GM21447 (cell line): ENCODE measurements at regions not wholly inside any gene's neighbourhood (a gene's known extent, or its start where the extent isn't known, plus 50 kb on each side); places are given as distances from the start of the nearest gene placed in this dataset.

Source experiments
- ATAC-seq: cut with Tn5 transposase; IDR thresholded peaks from one replicate; pipeline ENCODE4 v1.9.1; 2021; ENCODE audit not compliant: unreplicated experiment

- no peak for ATAC-seq
Observed at GRCh38 chr21:43333298-43334062, 93.5 kb downstream of the SIK1 start.

GRCh38 chr21:43332861-43333297, 94.1 kb downstream of the SIK1 start:
- no peak for ATAC-seq

DNA sequence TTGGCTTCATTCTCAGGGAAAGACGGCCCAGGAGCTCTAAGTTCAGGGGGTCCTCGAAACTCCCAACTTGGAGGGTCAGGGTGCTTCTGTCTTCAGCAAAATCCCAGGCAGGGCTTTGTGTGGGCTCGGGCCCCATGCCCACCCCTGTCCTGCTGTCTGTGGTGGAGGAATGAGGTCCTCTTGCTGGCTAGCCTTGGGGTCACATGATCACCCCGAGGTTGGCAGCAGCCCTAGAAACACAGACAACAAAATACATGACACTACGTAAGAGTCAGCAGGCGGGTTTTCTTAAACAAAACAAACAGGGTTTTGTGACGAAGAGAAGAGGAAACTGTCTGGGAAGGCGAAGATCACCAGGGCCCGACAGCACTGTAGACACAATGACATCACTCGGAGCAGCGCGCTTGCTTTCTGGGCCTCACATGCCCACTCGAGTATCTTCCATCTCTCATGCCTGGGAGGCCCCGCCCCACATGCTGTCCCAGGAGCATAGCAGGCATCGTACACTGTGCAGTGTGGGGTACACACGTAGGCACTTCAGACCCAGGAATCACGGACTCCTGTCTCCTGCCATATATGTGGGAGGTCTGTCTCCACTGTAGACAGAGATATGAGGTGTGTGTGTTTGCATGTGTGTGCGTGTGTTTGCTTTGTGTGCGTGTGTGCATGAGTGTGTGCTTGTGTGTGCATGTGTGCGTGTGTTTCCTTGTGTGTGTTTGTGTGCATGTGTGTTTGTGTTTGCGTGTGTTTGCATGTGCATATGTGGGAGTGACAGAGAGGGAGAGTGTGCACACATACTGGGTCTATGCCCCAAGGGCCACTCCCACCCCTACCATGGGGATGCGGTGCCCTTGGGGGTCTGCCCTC, 94.7 kb downstream of the SIK1 start:
- ATAC-seq, result no peak

DNA sequence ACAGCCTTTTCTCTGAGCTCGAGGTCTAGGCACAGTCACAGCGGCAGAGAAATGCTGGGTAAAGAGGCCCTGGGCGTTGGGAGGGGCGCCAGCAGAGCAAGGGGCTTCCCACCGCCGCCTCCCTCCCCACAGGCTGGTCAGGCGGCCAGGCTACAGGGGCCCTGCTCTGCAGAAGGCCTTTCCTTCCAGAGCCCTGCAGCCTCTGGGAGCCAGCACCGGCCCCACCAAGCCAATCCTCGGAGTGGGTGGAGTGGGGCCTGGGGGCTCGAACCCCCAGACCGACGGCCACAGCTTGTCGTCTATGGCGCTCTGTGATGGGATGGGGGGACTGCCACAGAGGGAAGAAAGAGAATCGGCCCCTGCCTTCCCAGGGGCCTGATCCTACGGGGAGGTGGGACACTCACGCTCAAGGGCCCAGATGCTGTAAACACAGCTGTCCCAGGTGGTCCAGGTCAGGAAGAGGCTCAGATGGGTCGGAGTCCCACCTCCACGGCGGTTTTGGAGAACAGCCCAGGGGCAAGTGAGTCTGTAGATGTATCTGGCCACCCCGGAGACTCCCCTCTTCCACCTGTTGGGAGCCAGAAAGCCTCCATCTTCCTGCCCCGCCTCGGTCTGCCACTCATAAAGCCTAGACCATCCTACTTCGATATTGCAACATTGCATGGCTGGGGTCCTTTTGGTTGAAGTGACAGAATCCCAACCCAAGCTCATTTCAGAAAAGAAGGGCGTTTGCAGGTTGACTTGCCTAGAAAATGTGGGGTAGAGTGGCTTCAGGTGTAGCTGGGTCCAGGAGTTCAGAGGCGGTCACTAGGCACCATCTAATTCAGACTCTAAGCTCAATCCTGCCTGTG, 95.6 kb downstream of the SIK1 start:
- no peak for ATAC-seq

DNA sequence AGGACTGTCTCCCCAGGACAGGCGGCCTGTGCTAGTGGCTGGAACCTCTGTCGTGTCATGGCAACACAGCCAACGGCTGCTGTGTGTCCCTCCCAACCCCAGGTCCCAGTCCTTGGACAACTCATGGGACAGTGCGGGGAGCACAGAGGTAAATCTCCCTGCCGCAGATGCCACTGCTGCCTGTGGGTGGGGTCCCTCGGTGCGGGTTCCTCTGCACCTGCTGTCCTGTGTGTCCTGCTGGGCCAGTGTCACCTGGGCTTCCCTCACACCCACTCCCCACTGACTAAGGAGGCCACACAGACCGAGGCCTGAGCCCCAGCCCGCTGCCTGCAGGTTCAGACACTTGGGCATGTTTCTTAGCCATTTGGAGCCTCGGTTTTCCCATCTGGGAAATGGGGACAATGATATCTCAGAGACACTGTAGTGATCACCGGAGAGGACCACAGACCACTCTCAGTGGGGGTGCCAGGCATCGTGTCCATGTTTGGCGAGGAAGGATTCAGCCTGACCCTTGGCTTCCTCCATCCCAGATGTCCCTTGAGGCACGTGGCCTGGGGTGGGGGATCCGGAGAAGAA, 96.5 kb downstream of the SIK1 start:
- no peak for ATAC-seq

GRCh38 chr21:43329711-43330269, 97.1 kb downstream of the SIK1 start:
- no peak for ATAC-seq

- ATAC-seq, result no peak
Observed at GRCh38 chr21:43328958-43329691, 97.8 kb downstream of the SIK1 start.

- no peak for ATAC-seq
Observed at GRCh38 chr21:43328185-43328957, 98.6 kb downstream of the SIK1 start.

DNA sequence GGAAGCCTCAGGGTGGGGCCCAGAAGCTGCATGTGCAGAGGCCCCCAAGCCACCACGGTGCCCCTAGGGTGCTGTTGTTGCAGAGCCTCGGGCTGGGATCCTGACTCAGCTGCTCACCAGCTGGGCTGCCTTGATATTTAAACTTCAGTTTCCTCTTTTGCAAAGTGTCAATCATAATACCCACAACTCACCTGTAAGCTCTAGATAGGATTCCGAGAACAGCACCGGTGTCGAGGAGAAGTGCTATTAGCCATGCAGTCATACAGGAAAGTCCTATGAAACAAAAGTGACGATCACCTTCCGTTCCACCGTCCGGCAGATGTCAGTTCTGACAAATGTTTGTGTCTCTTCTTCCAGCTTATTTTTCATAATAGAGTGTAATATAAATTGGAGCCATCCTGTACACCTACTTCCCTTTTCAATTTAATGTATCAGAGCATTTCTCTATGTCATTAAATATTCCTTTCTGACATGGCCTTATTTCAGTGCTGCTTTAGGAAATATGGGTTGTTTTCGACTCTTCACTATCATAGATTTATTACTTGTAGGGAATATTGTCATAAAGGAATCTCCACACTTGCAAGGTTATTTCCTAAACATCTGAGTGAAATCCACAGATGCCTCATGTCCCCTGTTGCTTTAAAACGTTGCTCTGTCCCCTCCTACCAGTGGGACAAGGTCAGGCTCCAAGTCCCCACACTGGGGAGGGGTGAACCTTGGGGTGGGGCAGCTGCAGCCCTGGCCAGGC, 100.8 kb downstream of the SIK1 start:
- ATAC-seq, result no peak

DNA sequence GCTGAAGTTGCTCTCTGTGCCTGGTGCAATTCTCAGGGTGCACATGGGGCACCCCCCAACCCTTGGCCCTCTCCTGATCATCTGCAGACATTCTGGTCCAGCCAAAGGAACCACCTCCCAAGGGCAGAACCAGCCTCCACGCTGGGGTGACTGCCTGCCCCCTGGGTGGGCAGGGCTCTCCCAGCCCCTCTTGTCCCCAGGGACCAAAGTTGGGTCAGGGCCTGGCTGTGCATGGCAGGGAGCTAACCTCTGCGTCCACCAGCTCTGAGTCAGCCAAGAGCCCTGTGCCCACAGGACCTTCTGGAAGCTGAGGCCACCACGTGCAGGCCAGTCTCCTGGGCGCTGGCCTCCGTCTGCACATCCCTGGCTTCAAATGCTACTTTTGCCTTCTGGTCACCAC, 101.9 kb downstream of the SIK1 start:
- no peak for ATAC-seq

GRCh38 chr21:43324596-43324995, 102.3 kb downstream of the SIK1 start:
- no peak for ATAC-seq

- ATAC-seq, result no peak
Observed at GRCh38 chr21:43323244-43324005, 103.5 kb downstream of the SIK1 start.

- no peak for ATAC-seq
Observed at GRCh38 chr21:43322805-43323204, 104.1 kb downstream of the SIK1 start.

GRCh38 chr21:43322311-43322710, 104.6 kb downstream of the SIK1 start:
- ATAC-seq, result no peak

DNA sequence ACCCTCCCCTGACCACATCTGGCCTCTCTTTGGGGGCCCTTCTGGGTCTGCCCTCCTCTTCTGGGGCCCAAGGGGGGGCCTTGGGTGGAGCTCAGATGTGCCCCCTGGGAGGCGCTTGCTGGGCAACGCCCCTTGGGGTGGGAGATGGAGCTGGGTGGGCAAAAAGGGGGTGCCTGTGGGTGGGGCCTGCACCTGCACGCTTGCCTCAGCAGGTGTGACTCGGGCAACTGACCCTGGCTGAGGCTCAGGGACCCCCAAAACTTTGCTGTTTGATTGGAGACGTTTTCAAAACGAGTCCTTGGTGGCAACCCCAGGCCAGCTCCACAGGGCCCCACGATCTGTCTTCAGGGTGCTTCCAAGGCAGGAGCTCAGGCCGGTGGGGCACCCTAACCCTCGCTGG, 105.3 kb downstream of the SIK1 start:
- ATAC-seq, result no peak

GRCh38 chr21:43321111-43321510, 105.8 kb downstream of the SIK1 start:
- no peak for ATAC-seq

GRCh38 chr21:43320526-43320925, 106.4 kb downstream of the SIK1 start:
- no peak for ATAC-seq
